PC-3 (cell line): ENCODE measurements at regions not wholly inside any gene's neighbourhood (a gene's known extent, or its start where the extent isn't known, plus 50 kb on each side); places are given as distances from the start of the nearest gene placed in this dataset.

Source experiments
- ATAC-seq: fragments of 200-7000 bp; cut with Tn5 transposase; 2 replicates; pipeline ENCODE4 v1.9.1; 2020; ENCODE audit warnings: mild to moderate bottlenecking, moderate library complexity
- BruUV-seq: library from RNA; stranded (reverse); fragments of 400-500 nt; replicated peaks from 2 replicates; lab custom pipeline; 2021; lab: Mats Ljungman, UMichigan
- CTCF ChIA-PET: fragments of 300-600 bp; sonication (Branson Sonifier 250); formaldehyde crosslinking; loops from one replicate; lab custom pipeline; 2022; ENCODE audit warnings: antibody characterized with exemption; lab: Charles Lee
- POLR2A ChIA-PET: fragments of 300-600 bp; sonication (Branson Sonifier 250); formaldehyde crosslinking; loops from one replicate; lab custom pipeline; 2022; ENCODE audit warnings: antibody characterized with exemption; ENCODE audit not compliant: unreplicated experiment; lab: Charles Lee
- DNase-seq: peaks from one replicate; pipeline ENCODE4 v3.0.0-alpha.2; 2015
- H2AFZ ChIP-seq: fragments of 300-600 bp; sonication (generic); 2 replicates; pipeline ENCODE4 v1.6.0; 2016; ENCODE audit warnings: antibody characterized with exemption, low read length
- H3F3A ChIP-seq: fragments of 300-600 bp; sonication (generic); one replicate; pipeline ENCODE4 v1.6.0; 2017; ENCODE audit warnings: antibody characterized with exemption, low read length, control low read depth, mild to moderate bottlenecking; ENCODE audit not compliant: unreplicated experiment
- H3K27ac ChIP-seq: fragments of 300-600 bp; sonication (generic); 2 replicates; pipeline ENCODE4 v1.5.1; 2016; ENCODE audit warnings: mild to moderate bottlenecking, low read length
- H3K27me3 ChIP-seq: fragments of 300-600 bp; sonication (generic); 2 replicates; pipeline ENCODE4 v1.6.1; 2016; ENCODE audit warnings: low read length, mixed read lengths
- H3K36me3 ChIP-seq: fragments of 300-600 bp; sonication (generic); 2 replicates; pipeline ENCODE4 v1.6.1; 2016; ENCODE audit warnings: low read depth, mixed run types, low read length, mixed read lengths
- H3K4me1 ChIP-seq: fragments of 300-600 bp; sonication (generic); 2 replicates; pipeline ENCODE4 v1.5.1; 2016; ENCODE audit warnings: low read length; ENCODE audit not compliant: insufficient read depth
- H3K4me2 ChIP-seq: fragments of 300-600 bp; sonication (generic); 2 replicates; pipeline ENCODE4 v1.6.0; 2016; ENCODE audit warnings: low read length
- H3K4me3 ChIP-seq: fragments of 300-600 bp; sonication (generic); 2 replicates; pipeline ENCODE4 v1.5.1; 2016; ENCODE audit warnings: mild to moderate bottlenecking, low read length, mixed read lengths
- H3K79me2 ChIP-seq: fragments of 300-600 bp; sonication (generic); 2 replicates; pipeline ENCODE4 v1.6.1; 2017; ENCODE audit warnings: low read length, mixed read lengths
- H3K9ac ChIP-seq: fragments of 300-600 bp; sonication (generic); 2 replicates; pipeline ENCODE4 v1.6.0; 2016; ENCODE audit warnings: mild to moderate bottlenecking, low read length
- H3K9me2 ChIP-seq: fragments of 300-600 bp; sonication (generic); replicated peaks from 2 replicates; pipeline ENCODE4 v1.6.1; 2016; ENCODE audit warnings: mixed run types, low read length, mixed read lengths
- H3K9me3 ChIP-seq: fragments of 300-600 bp; sonication (generic); 2 replicates; pipeline ENCODE4 v1.6.1; 2016; ENCODE audit warnings: low read length, mixed read lengths
- H4K20me1 ChIP-seq: fragments of 300-600 bp; sonication (generic); 2 replicates; pipeline ENCODE4 v1.6.1; 2016; ENCODE audit warnings: low read length, mixed read lengths
- CTCF ChIP-seq: fragments of 300-600 bp; sonication (generic); conservative IDR thresholded peaks from 2 replicates; pipeline ENCODE4 v1.5.1; 2017; ENCODE audit warnings: antibody characterized with exemption, low read depth, mild to moderate bottlenecking, low read length
- EZH2 ChIP-seq: fragments of 300-600 bp; sonication (generic); IDR thresholded peaks from one replicate; pipeline ENCODE4 v1.6.1; 2017; ENCODE audit warnings: antibody characterized with exemption, mild to moderate bottlenecking, low read length; ENCODE audit not compliant: unreplicated experiment
- EZH2phosphoT487 ChIP-seq: fragments of 300-600 bp; sonication (generic); IDR thresholded peaks from 2 replicates; pipeline ENCODE4 v1.6.1; 2018; ENCODE audit warnings: mild to moderate bottlenecking, antibody characterized with exemption, low read length, borderline replicate concordance
- intact Hi-C: fragments of 100-400 bp; cut with micrococcal nuclease; formaldehyde crosslinking; loops from 2 replicates; pipeline ENCODE4 v1.9.0; 2023

DNA sequence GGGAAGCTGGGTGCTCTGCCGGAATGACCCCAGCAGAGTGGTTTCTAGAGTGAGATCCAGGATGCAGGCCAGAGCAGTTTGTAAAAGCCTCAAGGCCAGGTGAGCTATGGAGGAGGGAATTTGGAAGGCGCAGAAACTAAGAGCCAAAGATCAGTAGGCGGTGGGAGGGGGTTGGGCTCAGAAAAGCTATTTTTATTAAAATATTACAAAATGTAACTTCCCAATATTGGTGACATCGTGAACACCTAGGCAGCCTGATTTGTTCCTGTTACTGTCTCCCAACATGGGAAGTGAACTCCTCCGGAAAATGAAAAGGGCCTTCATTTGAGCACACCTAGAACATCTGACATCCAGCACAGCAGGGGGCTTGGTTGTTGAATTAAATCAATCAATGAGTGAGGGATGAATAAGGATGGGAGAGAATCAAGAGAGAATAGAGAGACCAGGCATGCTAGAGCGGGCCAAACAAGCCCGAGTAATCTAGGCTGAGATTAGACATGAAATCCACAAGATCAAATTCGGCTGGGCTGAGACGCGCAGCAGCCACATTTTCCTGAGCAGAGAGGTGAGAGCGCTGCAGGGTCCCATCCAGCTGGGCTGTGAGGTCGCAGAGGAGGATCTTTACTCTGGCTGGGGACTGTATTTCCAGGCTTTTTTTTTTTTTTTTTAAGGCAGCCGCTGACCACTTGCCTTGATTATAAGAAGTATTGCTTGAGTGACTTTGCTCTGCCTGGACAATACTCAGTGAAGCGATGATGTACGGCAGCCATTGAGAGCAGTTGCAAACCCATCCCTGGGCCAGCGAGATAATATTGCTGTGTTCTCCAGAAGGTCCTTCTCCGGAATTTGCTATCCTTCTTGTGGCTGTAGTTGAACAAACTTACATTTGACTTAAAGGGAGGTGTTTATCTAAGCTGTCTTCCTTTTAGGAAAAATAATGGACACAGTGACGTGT is 178.0 kb upstream of the KL start:
- Histone ChIP-seq H3K9ac (peak overlapping the region; percentile 29; the same call in 1 of the 2 replicates), H3F3A (no peaks in the 10 kb centered on the region), H3K27ac (peak overlapping the region; percentile 68), H3K79me2 (no peaks in the 10 kb centered on the region), H3K4me3 (no peak overlapping the region), H3K4me1 (peaks cover 20% of the 10 kb centered on the region), H3K36me3 (peaks cover 2% of the 10 kb centered on the region; the same call in 1 of the 2 replicates), H2AFZ (no peak overlapping the region), H3K9me3 (no peaks in the 10 kb centered on the region), H3K27me3 (no peaks in the 10 kb centered on the region), H3K9me2 (no peaks in the 10 kb centered on the region), H4K20me1 (no peaks in the 10 kb centered on the region), H3K4me2 (peak overlapping the region; percentile 20; the same call in 1 of the 2 replicates)
- DNase-seq: no peak
- ChIA-PET CTCF (no interaction called here), POLR2A (interaction anchor here (0.7 kb wide), 1 partner anchor 19 kb away, joined by 7 read pairs; no protein-coding TSS in a partner anchor)
- no TSS peak for BruUV-seq
- ATAC-seq: no peak
- intact Hi-C loops: loop anchor here (10.0 kb wide), 1 partner anchor 77 kb away; no protein-coding TSS in a partner anchor
- TF ChIP-seq CTCF: no peak
- TF ChIP-seq EZH2phosphoT487: no peak
- no peak for TF ChIP-seq EZH2

DNA sequence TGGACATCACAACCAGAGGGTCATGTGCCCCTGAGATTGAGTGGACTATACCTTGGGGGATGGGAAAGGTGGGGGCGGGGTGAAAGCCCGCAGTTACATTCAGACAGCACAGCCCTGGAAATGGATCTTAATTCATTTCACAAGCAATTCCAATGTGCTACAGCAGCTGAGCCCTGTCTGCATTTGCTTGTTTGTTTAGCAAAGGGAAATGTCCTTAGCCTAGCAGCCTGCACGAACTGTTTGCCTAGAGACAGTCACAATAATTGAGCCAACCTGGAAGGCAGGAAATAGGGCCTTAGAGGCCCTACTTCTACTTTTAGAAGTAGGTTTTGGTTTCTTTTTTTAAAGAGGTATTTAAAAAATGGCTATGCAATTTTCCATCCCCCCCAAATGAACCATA is 177.3 kb upstream of the KL start:
- no peaks in the 10 kb centered on the region for H3K79me2 ChIP-seq
- no peak overlapping the region for H3K4me3 ChIP-seq
- no peaks in the 10 kb centered on the region for H3K9me2 ChIP-seq
- POLR2A ChIA-PET: interaction anchor here (0.7 kb wide), 1 partner anchor 18 kb away, joined by 7 read pairs; no protein-coding TSS in a partner anchor
- no peaks in the 10 kb centered on the region for H3K9me3 ChIP-seq
- TF ChIP-seq EZH2phosphoT487 (no peak), CTCF (no peak), EZH2 (no peak)
- no peaks in the 10 kb centered on the region for H3K36me3 ChIP-seq
- CTCF ChIA-PET: no interaction called here
- intact Hi-C loops: loop anchor here (10.0 kb wide), 1 partner anchor 76 kb away; no protein-coding TSS in a partner anchor
- H3K4me2 ChIP-seq: peak overlapping the region; percentile 20; the same call in 1 of the 2 replicates
- DNase-seq: peak; percentile 56
- peak; percentile 71 for ATAC-seq
- peaks cover 20% of the 10 kb centered on the region for H3K4me1 ChIP-seq
- no peaks in the 10 kb centered on the region for H3K27me3 ChIP-seq
- H2AFZ ChIP-seq: no peak overlapping the region
- no peaks in the 10 kb centered on the region for H3F3A ChIP-seq
- H3K27ac ChIP-seq: peak overlapping the region; percentile 45
- H3K9ac ChIP-seq: peak overlapping the region; percentile 29; the same call in 1 of the 2 replicates
- no TSS peak for BruUV-seq
- no peaks in the 10 kb centered on the region for H4K20me1 ChIP-seq
